ENCODE measurements at regions not wholly inside any gene's neighbourhood (a gene's known extent, or its start where the extent isn't known, plus 50 kb on each side); places are given as distances from the start of the nearest gene placed in this dataset.

GRCh38 chr2:18799397-18799796 is 210.0 kb upstream of the NT5C1B start:
- DNase-seq (ENCODE audit: missing footprints) (no peak), ATAC-seq (no peak)
- intact Hi-C loops (cut with DNase I): no loop called here

DNA sequence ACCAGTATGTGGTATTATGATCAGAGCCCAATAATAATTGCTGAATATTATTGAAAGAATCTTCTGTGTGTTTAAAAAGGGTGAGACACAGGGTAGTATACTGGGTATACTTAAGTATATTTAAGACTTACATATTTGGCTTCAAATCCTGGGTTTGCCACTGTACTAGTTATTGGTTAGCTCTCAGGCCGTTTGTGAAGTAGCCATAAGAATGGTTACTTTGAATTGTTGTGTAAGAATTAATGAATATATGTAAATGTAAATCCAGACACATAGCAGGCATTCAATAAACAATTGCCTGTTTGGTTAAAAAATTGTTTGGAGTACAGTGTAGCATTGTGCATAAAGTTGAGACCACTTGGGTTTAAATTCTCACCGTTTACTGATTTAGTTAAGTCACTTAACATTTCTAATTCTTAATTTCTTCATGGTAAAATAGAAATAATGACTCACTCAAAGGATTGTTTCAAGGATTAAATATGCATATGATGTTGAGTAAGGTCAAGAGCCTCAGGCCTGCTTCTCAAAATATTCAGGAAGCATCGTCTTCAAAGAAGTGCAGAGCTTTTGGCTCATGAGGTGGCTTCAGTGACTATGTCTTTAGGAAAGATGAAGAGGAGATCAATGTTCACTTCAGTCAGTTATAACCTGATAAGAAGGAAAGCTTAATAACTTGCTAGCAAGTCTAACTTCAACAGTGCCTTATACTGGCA is 207.9 kb upstream of the NT5C1B start:
- DNase-seq (ENCODE audit: missing footprints): no peak
- ATAC-seq: no peak
- intact Hi-C loops (cut with DNase I): no loop called here

- DNase-seq (ENCODE audit: missing footprints) (no peak), ATAC-seq (no peak)
- intact Hi-C loops (cut with DNase I): no loop called here
Measured at GRCh38 chr2:18795906-18796305, 206.5 kb upstream of the NT5C1B start.

DNA sequence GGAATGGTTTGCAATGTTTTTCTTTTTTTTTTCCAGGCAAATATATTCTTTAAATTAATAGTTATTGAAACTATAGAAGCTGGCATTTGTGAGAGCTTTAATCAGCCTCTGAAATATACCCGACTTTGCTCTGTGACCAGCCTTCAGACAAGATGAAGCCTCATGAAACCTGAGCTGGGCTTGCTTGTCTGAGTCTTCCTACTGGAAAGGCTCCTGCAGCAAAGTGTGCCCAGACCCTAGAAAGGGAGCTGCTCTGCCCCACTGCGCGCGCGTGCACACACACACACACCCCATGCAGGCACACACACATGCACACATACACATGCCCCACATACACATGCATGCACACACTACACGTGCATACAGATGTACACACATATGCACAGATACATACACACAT is 203.3 kb upstream of the NT5C1B start:
- intact Hi-C loops (cut with DNase I): no loop called here
- ATAC-seq (no peak), DNase-seq (ENCODE audit: missing footprints) (no peak)

- DNase-seq (ENCODE audit: missing footprints) (no peak), ATAC-seq (no peak)
- intact Hi-C loops (cut with DNase I): no loop called here
Measured at GRCh38 chr2:18792226-18792629, 202.9 kb upstream of the NT5C1B start.

DNA sequence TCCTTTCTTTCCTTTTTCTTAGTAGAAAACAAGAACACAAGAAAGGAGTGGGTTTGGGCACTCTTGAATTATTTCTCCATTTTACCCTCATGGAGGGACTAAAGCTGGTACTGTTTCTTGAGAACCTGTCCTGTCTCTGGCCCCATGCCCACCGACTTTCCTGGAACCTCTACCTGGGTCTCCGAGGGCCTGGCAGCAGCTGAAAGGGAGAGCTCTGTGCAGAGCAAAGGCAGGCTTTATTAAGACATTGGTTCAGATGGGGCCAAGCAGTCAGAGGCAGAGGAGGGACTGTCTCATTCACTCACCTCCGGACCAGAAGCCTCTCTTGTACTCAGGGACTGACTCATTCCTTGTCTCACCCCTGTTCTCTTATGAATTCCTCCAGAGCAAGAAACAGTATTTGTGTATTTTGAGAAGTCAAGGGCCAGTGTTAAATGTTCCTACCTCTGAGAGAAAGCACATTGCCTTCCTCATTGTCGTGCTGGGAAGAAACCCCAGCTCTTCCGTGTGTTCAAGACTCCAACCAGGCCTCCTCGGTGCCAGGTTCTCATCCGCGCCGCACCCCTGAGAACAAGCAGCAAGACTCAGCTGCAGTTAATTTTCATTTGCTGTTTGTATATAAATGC is 201.9 kb upstream of the NT5C1B start:
- DNase-seq (ENCODE audit: missing footprints) (no peak), ATAC-seq (no peak)
- intact Hi-C loops (cut with DNase I): no loop called here

GRCh38 chr2:18790509-18791171 is 201.3 kb upstream of the NT5C1B start:
- DNase-seq (ENCODE audit: missing footprints) (no peak), ATAC-seq (no peak)
- intact Hi-C loops (cut with DNase I): no loop called here

DNA sequence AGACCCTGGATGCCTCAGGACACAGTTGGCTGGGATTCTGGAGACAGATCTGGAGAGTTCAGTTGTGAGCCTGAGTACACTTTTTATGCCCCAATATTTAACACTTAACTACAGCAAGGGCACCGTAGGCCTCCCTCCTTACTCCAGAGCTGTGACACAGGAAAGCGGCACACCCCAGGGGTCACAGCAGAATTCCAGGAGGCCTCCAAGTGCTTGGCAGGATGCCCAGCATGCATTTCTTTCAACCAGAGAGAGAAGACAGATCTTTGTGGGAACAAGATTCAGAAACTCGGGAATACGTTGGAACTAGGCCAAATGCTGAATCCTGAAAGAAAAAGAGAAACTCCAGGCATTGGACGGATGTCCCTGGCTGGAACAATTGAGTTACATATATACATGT is 199.2 kb upstream of the NT5C1B start:
- no peak for DNase-seq (ENCODE audit: missing footprints)
- ATAC-seq: peak; percentile 28
- intact Hi-C loops (cut with DNase I): no loop called here

- ATAC-seq: no peak
Measured at GRCh38 chr2:18787726-18788125, 198.4 kb upstream of the NT5C1B start.

GRCh38 chr2:18784245-18784644 is 194.9 kb upstream of the NT5C1B start:
- ATAC-seq: no peak
- no peak for DNase-seq (ENCODE audit: missing footprints)
- intact Hi-C loops (cut with DNase I): no loop called here

More at GRCh38 chr2:18787726-18788125, 198.4 kb upstream of the NT5C1B start:
- no peak for DNase-seq (ENCODE audit: missing footprints)
- intact Hi-C loops (cut with DNase I): no loop called here

GRCh38 chr2:18781541-18782280 is 192.3 kb upstream of the NT5C1B start:
- no peak for DNase-seq (ENCODE audit: missing footprints)
- no peak for ATAC-seq
- intact Hi-C loops (cut with DNase I): no loop called here

DNA sequence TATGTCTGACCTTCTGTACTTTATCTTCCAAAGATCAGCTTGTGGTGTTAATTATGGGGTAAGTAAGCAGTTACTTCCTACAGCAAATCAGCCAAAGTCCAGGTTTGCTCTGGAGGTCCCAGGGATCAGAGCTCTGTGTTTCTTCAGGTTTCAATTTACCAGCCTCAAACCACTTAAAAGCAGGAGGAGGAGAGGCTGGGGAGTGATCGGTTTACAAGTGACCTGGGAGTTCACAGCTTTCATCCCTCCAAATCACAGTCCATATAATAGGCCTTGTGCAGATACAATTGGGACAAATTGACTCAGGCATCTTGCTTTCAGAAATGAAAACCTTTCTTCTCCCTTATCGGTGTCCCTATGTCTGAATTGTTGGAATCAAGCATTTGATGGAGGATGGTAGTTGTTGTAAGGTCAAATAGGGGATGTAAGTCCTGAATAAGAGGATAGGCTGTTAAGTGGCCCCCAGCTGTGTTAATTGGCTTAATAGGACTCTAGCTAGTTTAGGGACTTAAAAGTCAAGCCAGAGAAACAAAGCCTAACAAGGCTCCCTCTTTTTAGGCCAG is 188.0 kb upstream of the NT5C1B start:
- ATAC-seq (no peak), DNase-seq (ENCODE audit: missing footprints) (no peak)
- intact Hi-C loops (cut with DNase I): no loop called here

- no peak for DNase-seq (ENCODE audit: missing footprints)
- intact Hi-C loops (cut with DNase I): no loop called here
- ATAC-seq: no peak
Measured at GRCh38 chr2:18771212-18771611, 181.8 kb upstream of the NT5C1B start.

- ATAC-seq (no peak), DNase-seq (ENCODE audit: missing footprints) (no peak)
- intact Hi-C loops (cut with DNase I): no loop called here
Measured at GRCh38 chr2:18763338-18763737, 174.0 kb upstream of the NT5C1B start.

- DNase-seq (ENCODE audit: missing footprints): no peak
- no peak for ATAC-seq
- intact Hi-C loops (cut with DNase I): no loop called here
Measured at GRCh38 chr2:18762667-18763066, 173.3 kb upstream of the NT5C1B start.

GRCh38 chr2:18754286-18754685 is 164.9 kb upstream of the NT5C1B start:
- intact Hi-C loops (cut with DNase I): loop anchor here (5.0 to 10.0 kb wide), 2 partner anchors 231 to 593 kb away; no protein-coding TSS in a partner anchor
- no peak for DNase-seq (ENCODE audit: missing footprints)
- ATAC-seq: no peak

- intact Hi-C loops (cut with DNase I): loop anchor here (5.0 to 10.0 kb wide), 2 partner anchors 231 to 594 kb away; no protein-coding TSS in a partner anchor
- ATAC-seq: no peak
- no peak for DNase-seq (ENCODE audit: missing footprints)
Measured at GRCh38 chr2:18753722-18754121, 164.4 kb upstream of the NT5C1B start.

GRCh38 chr2:18752667-18753422 is 163.5 kb upstream of the NT5C1B start:
- DNase-seq (ENCODE audit: missing footprints) (no peak), ATAC-seq (no peak)
- intact Hi-C loops (cut with DNase I): loop anchor here (5.0 to 10.0 kb wide), 2 partner anchors 232 to 594 kb away; no protein-coding TSS in a partner anchor

Measured in Right ventricle myocardium inferior (tissue), 1 donor.